Spleen (tissue), 11 donors: ENCODE measurements at regions not wholly inside any gene's neighbourhood (a gene's known extent, or its start where the extent isn't known, plus 50 kb on each side); places are given as distances from the start of the nearest gene placed in this dataset.

Source experiments
- DNase-seq: peaks from one replicate; pipeline ENCODE4 v3.0.0-alpha.2; 2020
- H3K27ac ChIP-seq, 8 donors: fragments of 200-600 bp; sonication (generic) in 7 of 8; 1 replicate in 4 of 8; 2 replicates in 4 of 8; pipeline versions ENCODE4 v1.5.0 to v1.8.0; 2016 to 2021; ENCODE audit warnings: inconsistent platforms in 4 of 8, mild to moderate bottlenecking in 4 of 8, moderate library complexity in 1 of 8
- H3K27me3 ChIP-seq, 7 donors: fragments of 200-600 bp; sonication (generic) in 6 of 7; replicated peaks in 1 of 7; 1 replicate in 4 of 7; 2 replicates in 3 of 7; pipeline versions ENCODE4 v1.5.0 to v1.8.0; 2016 to 2021; ENCODE audit warnings: inconsistent platforms in 3 of 7, mild to moderate bottlenecking in 1 of 7
- H3K36me3 ChIP-seq, 6 donors: fragments of 200-600 bp; sonication (generic) in 5 of 6; 1 replicate in 4 of 6; 2 replicates in 2 of 6; pipeline versions ENCODE4 v1.5.0 to v1.8.0; 2016 to 2021; ENCODE audit warnings: inconsistent platforms in 2 of 6
- H3K4me1 ChIP-seq, 6 donors: fragments of 200-600 bp; sonication (generic) in 5 of 6; 1 replicate in 3 of 6; 2 replicates in 3 of 6; pipeline versions ENCODE4 v1.5.0 to v1.8.0; 2016 to 2021; ENCODE audit warnings: inconsistent platforms in 3 of 6
- H3K4me3 ChIP-seq, 8 donors: fragments of 200-600 bp; sonication (generic) in 7 of 8; 1 replicate in 4 of 8; 2 replicates in 4 of 8; pipeline versions ENCODE4 v1.5.0 to v1.8.0; 2016 to 2021; ENCODE audit warnings: inconsistent platforms in 4 of 8, mild to moderate bottlenecking in 4 of 8, moderate library complexity in 2 of 8
- H3K9me3 ChIP-seq, 8 donors: fragments of 200-600 bp; sonication (generic) in 7 of 8; 1 replicate in 4 of 8; 2 replicates in 4 of 8; pipeline versions ENCODE4 v1.5.0 to v1.8.0; 2016 to 2021; ENCODE audit warnings: inconsistent platforms in 4 of 8
- CTCF ChIP-seq, 11 experiments: fragments of 200-600 bp in 7 of 11; fragments of 450-650 bp in 4 of 11; sonication (generic) in 4 of 11; IDR thresholded peaks in 8 of 11; conservative IDR thresholded peaks in 3 of 11; 1 replicate in 7 of 11; 2 replicates in 4 of 11; pipeline versions ENCODE4 v1.4.0 to v1.8.0; 2016 to 2021; ENCODE audit warnings: antibody characterized with exemption in 11 of 11, inconsistent platforms in 4 of 11, mild to moderate bottlenecking in 1 of 11
- POLR2A ChIP-seq, 3 donors: fragments of 450-650 bp; IDR thresholded peaks; one replicate each; pipeline ENCODE4 v1.5.1; 2017; ENCODE audit warnings: antibody characterized with exemption in 3 of 3, mild to moderate bottlenecking in 1 of 3
- POLR2AphosphoS5 ChIP-seq, 3 donors: sonication (generic); formaldehyde crosslinking; IDR thresholded peaks; one replicate each; pipeline ENCODE4 v1.5.1; 2017; ENCODE audit warnings: antibody characterized with exemption in 3 of 3
- WGBS, 5 donors: extraction: QIAGEN DNeasy Blood & Tissue Kit in 3 of 5; methylation state at CpG; one replicate each; pipeline versions ENCODE4 v1.1.5 to v1.1.7; 2013 to 2018; 5-methylcytosine and 5-hydroxymethylcytosine counted together
- intact Hi-C: fragments of 100-400 bp; cut with DNase I; formaldehyde crosslinking; loops from one replicate; pipeline ENCODE4 v1.15.0; 2023; ENCODE audit warnings: low total_unique reads
- donor health status: healthy with polysubstance abuse.
- donor health status: DM: no; HTN: no; CAD: no; lungs with moderate emphysema.
- donor health status: DM: no; HTN: no; CAD: no.
- donor health status: Bipolar disorder and iron deficiency.
- donor health status: healthy.
- donor health status: DM: no; HTN: no; CAD: no.
- donor health status: DM: yes; HTN: yes; CAD: no.

GRCh38 chr6:19050765-19051164 is 663.6 kb downstream of the RNF144B start:
- Histone ChIP-seq H3K4me3 (no peak overlapping the region), H3K27ac (no peak overlapping the region), H3K9me3 (peaks cover 0 to 45% (median 34%) of the 10 kb centered on the region in 8 donors), H3K4me1 (no peaks in the 10 kb centered on the region), H3K27me3 (no peaks in the 10 kb centered on the region), H3K36me3 (no peaks in the 10 kb centered on the region)
- DNase-seq, result no peak
- no peak for TF ChIP-seq CTCF (IDR thresholded peaks at IDR 0.05 in 8 of 11, conservative IDR thresholded peaks at IDR 0.05 in 3 of 11)
- no peak for TF ChIP-seq POLR2A (IDR thresholded peaks at IDR 0.05)
- TF ChIP-seq POLR2AphosphoS5 (IDR thresholded peaks at IDR 0.05), result no peak
- intact Hi-C loops, result no loop called here
- WGBS, 5 donors, result 84 to 100% (median 91%) methylated on average over 3 of the region's 3 CpGs; no CpG with 5 or more reads in 1 of the 5 donors

- 42 to 63% (median 58%) methylated on average over 1 of the region's 1 CpG for WGBS, 5 donors
- intact Hi-C loops, result no loop called here
- Histone ChIP-seq H3K36me3 (no peaks in the 10 kb centered on the region), H3K4me3 (no peak overlapping the region), H3K27me3 (no peaks in the 10 kb centered on the region), H3K27ac (no peak overlapping the region), H3K4me1 (no peaks in the 10 kb centered on the region), H3K9me3 (peaks cover 0 to 43% (median 26%) of the 10 kb centered on the region in 8 donors)
- DNase-seq, result no peak
- TF ChIP-seq CTCF (IDR thresholded peaks at IDR 0.05 in 8 of 11, conservative IDR thresholded peaks at IDR 0.05 in 3 of 11) (no peak), POLR2AphosphoS5 (IDR thresholded peaks at IDR 0.05) (no peak), POLR2A (IDR thresholded peaks at IDR 0.05) (no peak)
Measured at GRCh38 chr6:19052219-19052618, 665.1 kb downstream of the RNF144B start.

- WGBS, 5 donors, result 69 to 79% (median 71%) methylated on average over 4 of the region's 4 CpGs
- Histone ChIP-seq H3K4me1 (no peaks in the 10 kb centered on the region), H3K9me3 (peaks cover 0 to 34% (median 18%) of the 10 kb centered on the region in 8 donors), H3K4me3 (no peak overlapping the region), H3K27me3 (no peaks in the 10 kb centered on the region), H3K36me3 (no peaks in the 10 kb centered on the region), H3K27ac (no peak overlapping the region)
- TF ChIP-seq CTCF (IDR thresholded peaks at IDR 0.05 in 8 of 11, conservative IDR thresholded peaks at IDR 0.05 in 3 of 11) (no peak), POLR2AphosphoS5 (IDR thresholded peaks at IDR 0.05) (no peak), POLR2A (IDR thresholded peaks at IDR 0.05) (no peak)
- no peak for DNase-seq
- intact Hi-C loops, result no loop called here
Measured at GRCh38 chr6:19059102-19059501, 672.0 kb downstream of the RNF144B start.

- peaks cover 0 to 44% (median 26%) of the 10 kb centered on the region in 8 donors for H3K9me3 ChIP-seq
- no peaks in the 10 kb centered on the region for H3K4me1 ChIP-seq
- TF ChIP-seq POLR2AphosphoS5 (IDR thresholded peaks at IDR 0.05) (no peak), POLR2A (IDR thresholded peaks at IDR 0.05) (no peak), CTCF (IDR thresholded peaks at IDR 0.05 in 8 of 11, conservative IDR thresholded peaks at IDR 0.05 in 3 of 11) (no peak)
- H3K36me3 ChIP-seq, result no peaks in the 10 kb centered on the region
- 83 to 89% (median 88%) methylated on average over 3 of the region's 3 CpGs for WGBS, 5 donors
- H3K27ac ChIP-seq, result no peak overlapping the region
- intact Hi-C loops, result no loop called here
- no peak for DNase-seq
- no peak overlapping the region for H3K4me3 ChIP-seq
- H3K27me3 ChIP-seq, result no peaks in the 10 kb centered on the region
Measured at GRCh38 chr6:19067165-19067564, 680.0 kb downstream of the RNF144B start.
